ENCODE measurements at regions not wholly inside any gene's neighbourhood (a gene's known extent, or its start where the extent isn't known, plus 50 kb on each side); places are given as distances from the start of the nearest gene placed in this dataset.
"Not testable (repeated sequence)": the region's sequence is repeated elsewhere in the genome, so short reads cannot be mapped to it uniquely, and the experiment has no call there.

- intact Hi-C loops (cut with DNase I): no loop called here
- ATAC-seq (no peak), DNase-seq (no peak)
- Histone ChIP-seq H3K4me3 (no peak overlapping the region), H3K27me3 (no peaks in the 10 kb centered on the region), H3K36me3 (replicated peaks in 1 of 2; ENCODE audit: insufficient read depth in 1 of 2, low read depth in 2 of 2) (no peaks in the 10 kb centered on the region), H3K4me1 (no peaks in the 10 kb centered on the region), H3K9me3 (no peaks in the 10 kb centered on the region), H3K27ac (no peak overlapping the region)
- WGBS, 2 donors: 92 to 100% methylated on average over 2 of the region's 2 CpGs
- TF ChIP-seq, protein P1, sequence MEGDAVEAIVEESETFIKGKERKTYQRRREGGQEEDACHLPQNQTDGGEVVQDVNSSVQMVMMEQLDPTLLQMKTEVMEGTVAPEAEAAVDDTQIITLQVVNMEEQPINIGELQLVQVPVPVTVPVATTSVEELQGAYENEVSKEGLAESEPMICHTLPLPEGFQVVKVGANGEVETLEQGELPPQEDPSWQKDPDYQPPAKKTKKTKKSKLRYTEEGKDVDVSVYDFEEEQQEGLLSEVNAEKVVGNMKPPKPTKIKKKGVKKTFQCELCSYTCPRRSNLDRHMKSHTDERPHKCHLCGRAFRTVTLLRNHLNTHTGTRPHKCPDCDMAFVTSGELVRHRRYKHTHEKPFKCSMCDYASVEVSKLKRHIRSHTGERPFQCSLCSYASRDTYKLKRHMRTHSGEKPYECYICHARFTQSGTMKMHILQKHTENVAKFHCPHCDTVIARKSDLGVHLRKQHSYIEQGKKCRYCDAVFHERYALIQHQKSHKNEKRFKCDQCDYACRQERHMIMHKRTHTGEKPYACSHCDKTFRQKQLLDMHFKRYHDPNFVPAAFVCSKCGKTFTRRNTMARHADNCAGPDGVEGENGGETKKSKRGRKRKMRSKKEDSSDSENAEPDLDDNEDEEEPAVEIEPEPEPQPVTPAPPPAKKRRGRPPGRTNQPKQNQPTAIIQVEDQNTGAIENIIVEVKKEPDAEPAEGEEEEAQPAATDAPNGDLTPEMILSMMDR (IDR thresholded peaks at IDR 0.05): no peak
- no peak for TF ChIP-seq POLR2A (IDR thresholded peaks at IDR 0.05)
Measured at GRCh38 chr1:227508431-227508830, 54.9 kb upstream of the ZNF678 start.

DNA sequence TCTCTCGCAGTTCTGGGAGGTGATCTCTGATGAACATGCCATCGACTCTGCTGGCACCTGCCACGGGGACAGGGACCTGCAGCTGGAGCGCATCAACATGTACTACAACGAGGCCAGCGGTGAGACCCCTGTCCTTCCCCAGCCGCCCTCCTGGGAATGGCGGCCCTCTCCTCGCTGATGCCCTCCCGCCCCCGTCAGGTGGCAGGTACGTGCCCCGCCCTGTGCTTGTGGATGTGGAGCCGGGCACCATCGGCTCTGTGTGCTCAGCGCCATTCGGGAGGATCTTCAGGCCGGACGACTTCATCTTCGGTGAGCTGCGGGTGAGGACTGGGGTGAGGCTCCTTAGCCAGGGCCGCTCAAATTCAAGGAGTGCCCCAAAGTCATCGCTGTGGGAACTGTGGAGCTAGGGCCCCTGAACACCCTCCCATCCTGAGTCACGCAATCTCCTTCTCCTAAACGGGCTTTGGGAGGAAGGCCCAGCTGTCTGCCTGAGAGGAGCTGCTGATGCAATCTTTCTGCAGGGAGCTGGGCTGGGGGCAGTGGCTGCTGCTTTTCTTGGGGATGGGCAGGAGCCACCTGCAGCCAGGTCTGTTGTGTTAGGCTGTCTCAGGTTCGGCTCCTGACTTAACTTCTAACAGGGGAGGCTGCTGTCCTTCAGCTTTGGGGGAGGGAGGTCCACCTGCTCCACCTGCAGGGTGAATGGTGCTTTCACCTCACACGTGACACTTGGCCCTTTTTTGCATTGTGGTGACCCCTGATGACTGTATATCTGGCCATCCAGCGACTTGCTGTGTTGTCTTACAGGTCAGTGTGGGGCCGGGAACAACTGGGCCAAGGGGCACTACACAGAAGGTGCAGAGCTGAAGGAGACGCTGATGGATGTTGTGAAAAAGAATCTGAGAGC is 56.6 kb upstream of the ZNF678 start:
- WGBS, 2 donors: no CpG with 5 or more reads among the region's 30 CpGs
- H3K4me1 ChIP-seq; H3K36me3 ChIP-seq (replicated peaks in 1 of 2; ENCODE audit: insufficient read depth in 1 of 2, low read depth in 2 of 2); H3K4me3 ChIP-seq; H3K27me3 ChIP-seq; intact Hi-C loops (cut with DNase I); H3K27ac ChIP-seq; H3K9me3 ChIP-seq; DNase-seq; ATAC-seq: not testable (repeated sequence)

DNA sequence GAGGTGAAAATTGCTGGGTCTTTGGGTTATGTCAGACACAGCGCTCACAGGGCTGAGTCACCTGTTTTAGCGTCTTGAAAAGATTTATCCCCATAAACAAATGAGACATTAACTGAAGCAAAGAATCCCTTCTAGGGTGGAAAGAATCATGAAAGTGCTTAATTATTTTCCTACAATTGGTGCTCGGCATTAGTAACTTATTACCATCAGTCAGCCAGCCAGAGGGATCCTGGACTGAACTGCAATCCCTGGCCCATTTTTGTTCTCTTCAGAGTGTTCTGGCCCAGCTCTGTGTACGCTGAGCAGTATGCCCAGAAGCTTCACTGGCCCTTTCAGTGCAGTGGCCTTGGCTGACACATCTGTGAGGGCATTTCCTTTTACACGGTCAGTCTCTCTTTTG is 67.3 kb upstream of the ZNF678 start:
- H3K9me3 ChIP-seq; ATAC-seq; intact Hi-C loops (cut with DNase I); H3K4me3 ChIP-seq; DNase-seq; H3K27me3 ChIP-seq; H3K27ac ChIP-seq; H3K4me1 ChIP-seq; H3K36me3 ChIP-seq (replicated peaks in 1 of 2; ENCODE audit: insufficient read depth in 1 of 2, low read depth in 2 of 2): not testable (repeated sequence)
- WGBS, 2 donors: 40 to 67% methylated on average over 1 to 2 of the region's 5 CpGs

- WGBS, 2 donors: 33 to 46% methylated on average over 1 to 2 of the region's 14 CpGs
- H3K27ac ChIP-seq; H3K36me3 ChIP-seq (replicated peaks in 1 of 2; ENCODE audit: insufficient read depth in 1 of 2, low read depth in 2 of 2); H3K9me3 ChIP-seq; H3K27me3 ChIP-seq; ATAC-seq; H3K4me3 ChIP-seq; H3K4me1 ChIP-seq; DNase-seq; intact Hi-C loops (cut with DNase I): not testable (repeated sequence)
Measured at GRCh38 chr1:227493863-227494551, 69.3 kb upstream of the ZNF678 start.

DNA sequence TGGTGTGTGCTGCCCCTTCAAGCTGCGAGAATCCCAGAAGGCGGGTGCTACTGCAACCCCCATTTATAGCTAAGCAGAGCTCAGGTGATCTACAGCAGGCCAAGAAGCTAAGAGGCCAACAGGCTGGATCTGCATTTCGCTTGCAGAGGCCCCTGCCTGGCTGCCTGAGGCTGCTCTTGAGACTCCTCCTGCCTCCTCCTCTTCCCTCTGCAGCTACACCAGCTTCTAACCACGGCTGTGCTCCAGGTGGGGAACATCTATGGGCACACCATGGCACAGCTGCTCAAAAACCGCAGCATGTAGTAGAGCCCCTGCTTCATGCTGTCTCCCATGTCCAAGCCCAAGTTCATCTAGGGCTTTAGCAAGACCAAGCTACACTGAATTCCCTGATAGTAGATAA is 72.9 kb upstream of the ZNF678 start:
- H3K9me3 ChIP-seq: no peaks in the 10 kb centered on the region
- no peaks in the 10 kb centered on the region for H3K36me3 ChIP-seq (replicated peaks in 1 of 2; ENCODE audit: insufficient read depth in 1 of 2, low read depth in 2 of 2)
- TF ChIP-seq, protein P1 (IDR thresholded peaks at IDR 0.05): no peak
- TF ChIP-seq POLR2A (IDR thresholded peaks at IDR 0.05): no peak
- no peak for ATAC-seq
- intact Hi-C loops (cut with DNase I): no loop called here
- DNase-seq: no peak
- no peaks in the 10 kb centered on the region for H3K4me1 ChIP-seq
- 78 to 83% methylated on average over 5 of the region's 5 CpGs for WGBS, 2 donors
- no peak overlapping the region for H3K4me3 ChIP-seq
- H3K27ac ChIP-seq: no peak overlapping the region
- H3K27me3 ChIP-seq: no peaks in the 10 kb centered on the region

DNA sequence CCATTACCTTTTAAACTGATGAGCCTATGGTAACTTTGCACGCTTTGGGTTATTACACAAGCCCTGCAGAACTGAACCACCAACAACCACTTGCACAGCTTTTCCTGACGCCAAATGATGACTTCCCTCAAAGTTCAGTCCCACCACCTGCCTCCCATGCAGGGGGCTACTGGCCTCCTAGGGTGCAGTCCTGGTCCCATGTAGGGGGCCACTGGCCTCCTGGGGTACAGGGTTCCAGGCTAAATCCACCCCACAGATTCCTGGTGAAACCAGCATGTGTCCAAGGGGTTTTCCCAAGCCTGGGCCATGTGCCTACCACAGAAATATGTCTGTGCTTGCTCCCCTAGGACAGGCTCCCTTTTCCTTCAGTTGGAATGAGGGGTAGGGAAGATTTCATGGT is 73.4 kb upstream of the ZNF678 start:
- no peak overlapping the region for H3K4me3 ChIP-seq
- TF ChIP-seq POLR2A (IDR thresholded peaks at IDR 0.05): no peak
- TF ChIP-seq, protein P1 (IDR thresholded peaks at IDR 0.05): no peak
- no peaks in the 10 kb centered on the region for H3K36me3 ChIP-seq (replicated peaks in 1 of 2; ENCODE audit: insufficient read depth in 1 of 2, low read depth in 2 of 2)
- H3K27ac ChIP-seq: no peak overlapping the region
- no peak for ATAC-seq
- no peaks in the 10 kb centered on the region for H3K9me3 ChIP-seq
- no peaks in the 10 kb centered on the region for H3K4me1 ChIP-seq
- H3K27me3 ChIP-seq: no peaks in the 10 kb centered on the region
- WGBS, 2 donors: 87 to 93% methylated on average over 2 of the region's 2 CpGs
- DNase-seq: no peak
- intact Hi-C loops (cut with DNase I): no loop called here

All from body of pancreas (tissue), 4 donors.